ENCODE measurements at regions not wholly inside any gene's neighbourhood (a gene's known extent, or its start where the extent isn't known, plus 50 kb on each side); places are given as distances from the start of the nearest gene placed in this dataset.

DNA sequence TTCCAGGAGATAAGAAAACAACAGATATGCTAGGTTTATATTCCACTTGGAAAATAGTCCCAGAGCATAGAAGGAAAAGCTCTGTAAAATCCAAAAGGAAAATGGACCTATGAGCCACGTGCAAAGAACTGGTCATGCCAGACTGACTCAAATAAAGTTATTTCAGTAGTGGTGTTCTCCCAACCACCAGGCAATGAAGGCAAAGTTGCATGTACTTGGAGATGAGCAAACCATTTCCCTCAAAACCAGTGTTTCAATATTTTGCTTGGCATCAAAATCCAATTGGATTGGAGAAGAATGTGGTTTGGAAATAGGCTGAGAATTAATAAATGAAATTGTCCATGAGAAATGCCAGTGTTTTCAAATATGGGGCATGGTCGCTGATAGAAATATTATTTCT is 237.5 kb downstream of the ICOS start:
- ChIA-PET POLR2A (no interaction called here), CTCF (interaction anchor here (0.9 kb wide), 1 partner anchor 14 kb away, joined by 3 read pairs; no protein-coding TSS in a partner anchor)
- no peak for DNase-seq (ENCODE audit: extremely low spot score)
- TF ChIP-seq, protein P1, sequence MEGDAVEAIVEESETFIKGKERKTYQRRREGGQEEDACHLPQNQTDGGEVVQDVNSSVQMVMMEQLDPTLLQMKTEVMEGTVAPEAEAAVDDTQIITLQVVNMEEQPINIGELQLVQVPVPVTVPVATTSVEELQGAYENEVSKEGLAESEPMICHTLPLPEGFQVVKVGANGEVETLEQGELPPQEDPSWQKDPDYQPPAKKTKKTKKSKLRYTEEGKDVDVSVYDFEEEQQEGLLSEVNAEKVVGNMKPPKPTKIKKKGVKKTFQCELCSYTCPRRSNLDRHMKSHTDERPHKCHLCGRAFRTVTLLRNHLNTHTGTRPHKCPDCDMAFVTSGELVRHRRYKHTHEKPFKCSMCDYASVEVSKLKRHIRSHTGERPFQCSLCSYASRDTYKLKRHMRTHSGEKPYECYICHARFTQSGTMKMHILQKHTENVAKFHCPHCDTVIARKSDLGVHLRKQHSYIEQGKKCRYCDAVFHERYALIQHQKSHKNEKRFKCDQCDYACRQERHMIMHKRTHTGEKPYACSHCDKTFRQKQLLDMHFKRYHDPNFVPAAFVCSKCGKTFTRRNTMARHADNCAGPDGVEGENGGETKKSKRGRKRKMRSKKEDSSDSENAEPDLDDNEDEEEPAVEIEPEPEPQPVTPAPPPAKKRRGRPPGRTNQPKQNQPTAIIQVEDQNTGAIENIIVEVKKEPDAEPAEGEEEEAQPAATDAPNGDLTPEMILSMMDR (IDR thresholded peaks at IDR 0.05; ENCODE audit: control extremely low read depth, extremely low read depth, low read depth, missing control alignments): no peak

- ChIA-PET CTCF (interaction anchor here (1.1 to 4.0 kb wide), 7 partner anchors 14 to 150 kb away, joined by 3 to 41 read pairs (median 5); no protein-coding TSS in a partner anchor), POLR2A (no interaction called here)
- TF ChIP-seq, protein P1 (IDR thresholded peaks at IDR 0.05; ENCODE audit: control extremely low read depth, extremely low read depth, low read depth, missing control alignments): no peak
- no peak for DNase-seq (ENCODE audit: extremely low spot score)
These were observed 239.1 kb downstream of the ICOS start for GRCh38 chr2:204175552-204176271.

GRCh38 chr2:204176306-204176705 is 239.7 kb downstream of the ICOS start:
- ChIA-PET CTCF (interaction anchor here (0.6 to 4.0 kb wide), 11 partner anchors 10 to 248 kb away, joined by 3 to 41 read pairs (median 6); no protein-coding TSS in a partner anchor), POLR2A (no interaction called here)

GRCh38 chr2:204177251-204177976 is 240.9 kb downstream of the ICOS start:
- POLR2A ChIA-PET: no interaction called here
- CTCF ChIA-PET: interaction anchor here (0.7 to 4.0 kb wide), 40 partner anchors 9 to 577 kb away, joined by 3 to 41 read pairs (median 4); no protein-coding TSS in a partner anchor
- TF ChIP-seq, protein P1 (IDR thresholded peaks at IDR 0.05; ENCODE audit: control extremely low read depth, extremely low read depth, low read depth, missing control alignments): no peak
- no peak for DNase-seq (ENCODE audit: extremely low spot score)

More at GRCh38 chr2:204176306-204176705, 239.7 kb downstream of the ICOS start:
- DNase-seq (ENCODE audit: extremely low spot score): no peak
- TF ChIP-seq, protein P1 (IDR thresholded peaks at IDR 0.05; ENCODE audit: control extremely low read depth, extremely low read depth, low read depth, missing control alignments): no peak

DNA sequence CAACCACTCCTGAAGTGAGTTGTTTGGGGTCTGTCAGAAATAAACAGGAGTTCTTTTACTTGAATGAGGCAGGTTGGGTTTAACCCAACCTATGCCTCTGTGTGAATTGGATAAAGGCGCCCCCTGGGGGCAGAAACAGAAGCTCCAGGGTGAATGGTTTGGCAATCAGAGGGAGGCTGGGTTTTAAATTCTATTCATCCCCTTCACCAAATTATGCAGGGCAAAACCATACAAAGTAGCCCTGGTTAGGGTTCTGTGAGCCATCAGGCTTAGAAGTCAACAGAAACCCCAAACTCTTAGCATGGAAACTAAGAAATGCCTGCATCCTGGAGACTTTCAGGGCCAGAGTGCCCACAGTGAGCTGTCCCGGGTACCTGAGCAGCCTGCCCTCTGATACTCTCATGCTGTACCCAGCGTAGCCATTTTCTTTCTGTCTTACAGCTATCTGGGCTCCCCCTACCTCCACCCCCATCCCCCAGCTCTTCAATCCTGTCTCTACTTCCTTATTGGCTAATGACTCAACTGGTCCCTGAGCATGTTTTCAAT is 241.5 kb downstream of the ICOS start:
- ChIA-PET POLR2A (no interaction called here), CTCF (interaction anchor here (0.7 to 4.0 kb wide), 42 partner anchors 10 to 577 kb away, joined by 3 to 41 read pairs (median 4); no protein-coding TSS in a partner anchor)
- DNase-seq (ENCODE audit: extremely low spot score): peak; percentile 28
- TF ChIP-seq, protein P1 (IDR thresholded peaks at IDR 0.05; ENCODE audit: control extremely low read depth, extremely low read depth, low read depth, missing control alignments): peak; percentile 61

GRCh38 chr2:204180649-204181048 is 244.1 kb downstream of the ICOS start:
- TF ChIP-seq, protein P1 (IDR thresholded peaks at IDR 0.05; ENCODE audit: control extremely low read depth, extremely low read depth, low read depth, missing control alignments): no peak
- ChIA-PET POLR2A (no interaction called here), CTCF (interaction anchor here (0.7 to 2.4 kb wide), 9 partner anchors 9 to 1755 kb away, joined by 3 to 12 read pairs (median 3); no protein-coding TSS in a partner anchor)
- no peak for DNase-seq (ENCODE audit: extremely low spot score)

All from GM10248 (cell line).